GM18867 (cell line): ENCODE measurements at regions not wholly inside any gene's neighbourhood (a gene's known extent, or its start where the extent isn't known, plus 50 kb on each side); places are given as distances from the start of the nearest gene placed in this dataset.
"Not testable (repeated sequence)": the region's sequence is repeated elsewhere in the genome, so short reads cannot be mapped to it uniquely, and the experiment has no call there.

Experiments used
- ATAC-seq: cut with Tn5 transposase; IDR thresholded peaks from one replicate; pipeline ENCODE4 v1.9.1; 2021; ENCODE audit warnings: mild to moderate bottlenecking, moderate library complexity; ENCODE audit not compliant: unreplicated experiment

DNA sequence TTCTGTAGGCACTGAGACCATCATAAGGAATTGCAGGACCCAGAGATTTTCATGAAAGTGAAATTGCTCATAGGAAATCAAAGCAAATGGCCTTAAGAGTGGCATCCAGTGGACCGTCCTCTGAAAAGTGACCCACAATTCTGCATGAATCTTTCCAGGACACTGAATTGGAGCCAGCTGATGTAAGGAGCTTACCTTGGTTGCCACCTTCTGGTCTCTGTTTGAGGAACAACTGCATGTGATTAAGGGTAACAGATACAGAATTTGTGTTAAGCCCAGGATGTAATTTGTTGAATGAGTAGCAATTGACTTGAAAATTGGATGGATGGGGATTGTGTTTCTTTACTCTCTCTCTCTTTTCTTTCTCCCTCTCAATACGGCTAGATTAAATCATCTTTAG is 49.9 kb upstream of the GAS1 start:
- no peak for ATAC-seq

DNA sequence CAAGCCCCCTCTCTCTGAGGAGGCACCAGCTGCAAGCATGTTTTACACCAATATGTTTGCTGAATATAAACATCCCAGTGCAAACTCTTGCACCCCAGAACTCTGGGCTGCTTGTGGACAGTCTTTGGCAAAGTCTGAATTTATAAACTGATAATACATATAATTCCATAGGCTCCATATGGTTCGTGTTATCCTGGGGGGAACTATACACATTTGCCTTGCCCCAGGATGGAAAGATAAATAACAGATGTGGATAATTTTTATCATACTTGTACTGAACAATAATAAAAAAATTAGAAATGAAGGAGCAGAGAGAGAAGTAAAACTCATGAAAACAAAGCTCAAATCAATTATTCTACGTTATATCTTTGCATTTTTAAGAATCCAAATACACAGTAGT is 50.6 kb upstream of the GAS1 start:
- ATAC-seq: no peak

DNA sequence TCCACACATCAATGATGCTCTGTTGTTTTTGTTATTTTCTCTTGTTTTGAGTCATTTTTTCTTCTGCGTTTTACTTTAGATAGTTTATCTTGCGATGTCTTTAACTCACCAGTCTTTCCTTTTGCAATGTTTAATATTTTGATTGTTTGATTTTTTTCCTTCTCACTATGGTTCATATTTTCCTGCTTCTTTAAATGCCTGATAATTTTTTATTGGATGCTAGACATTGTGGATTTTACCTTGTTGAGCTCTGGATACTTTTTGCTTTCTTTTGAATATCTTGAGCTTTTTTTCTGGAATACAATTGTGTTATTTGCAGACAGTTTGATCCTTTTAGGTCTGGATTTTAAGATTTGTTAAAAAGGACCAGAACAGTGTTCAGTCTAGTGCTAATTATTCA is 55.2 kb upstream of the GAS1 start:
- ATAC-seq: no peak

DNA sequence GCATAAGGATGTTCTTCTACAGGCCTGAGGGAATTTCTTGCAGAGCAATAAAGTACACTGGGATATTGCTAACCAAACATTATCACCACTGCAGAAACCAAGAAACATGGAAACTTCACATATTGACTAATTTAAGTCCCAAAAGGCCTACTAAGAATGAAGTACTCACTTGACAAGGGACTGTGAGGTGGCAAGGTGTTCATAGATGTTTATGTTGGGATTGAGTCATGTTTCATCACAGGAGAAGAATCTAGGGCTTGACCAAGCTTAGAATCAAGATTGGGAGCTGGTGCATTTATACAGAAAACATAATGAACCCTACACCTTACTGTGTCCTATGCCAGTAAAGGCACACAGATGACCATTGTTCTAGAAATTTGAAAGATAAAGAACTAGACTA is 56.7 kb upstream of the GAS1 start:
- ATAC-seq: no peak

DNA sequence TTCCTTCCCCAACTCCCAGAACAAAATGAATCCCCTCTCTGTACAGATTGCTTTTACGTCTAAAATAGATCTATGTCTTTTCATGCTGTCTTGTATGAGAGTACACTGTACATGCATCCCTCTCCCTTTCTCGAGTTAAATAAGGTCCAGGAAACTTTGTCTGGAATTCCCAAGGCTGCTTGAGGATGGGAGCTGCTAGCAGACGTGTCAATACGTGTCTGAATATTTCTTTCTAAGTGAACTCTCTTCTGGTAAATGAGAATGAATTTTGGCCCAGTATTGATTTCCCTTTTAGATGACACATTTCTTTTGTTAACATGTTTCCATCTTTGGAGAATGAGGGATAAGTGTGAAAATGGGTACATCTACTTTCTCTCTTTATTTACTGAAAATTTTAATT is 59.6 kb upstream of the GAS1 start:
- ATAC-seq: no peak

DNA sequence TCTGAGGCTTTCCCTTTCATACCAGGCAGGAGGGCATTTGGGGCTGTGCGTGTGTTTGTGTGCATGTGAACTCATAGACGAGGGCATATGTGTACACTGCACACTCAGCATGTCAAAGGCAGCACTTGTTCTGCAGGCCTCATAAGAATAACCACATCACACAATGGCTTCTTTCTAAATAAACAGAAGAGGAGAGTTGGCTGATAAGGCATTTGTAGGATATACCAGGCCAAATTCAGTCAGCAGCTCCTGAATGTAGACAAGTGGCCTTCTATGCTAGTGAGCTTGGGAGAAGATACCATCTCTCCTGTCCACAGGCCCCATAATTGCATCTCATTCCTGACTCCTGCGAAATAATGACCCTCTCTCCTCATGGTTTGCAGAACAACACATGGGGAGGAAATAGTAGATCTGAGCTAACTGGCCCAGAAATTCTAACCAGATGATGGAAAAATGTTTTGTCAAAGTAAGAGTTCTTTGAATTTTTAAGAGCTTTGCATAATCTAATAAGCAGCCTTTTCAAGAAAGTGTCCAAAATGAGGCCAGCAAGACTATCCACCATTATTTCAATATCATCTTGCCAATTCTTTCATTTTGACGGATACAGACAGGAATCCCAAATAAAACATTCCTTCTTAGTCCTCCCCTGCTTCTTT is 60.5 kb upstream of the GAS1 start:
- no peak for ATAC-seq

DNA sequence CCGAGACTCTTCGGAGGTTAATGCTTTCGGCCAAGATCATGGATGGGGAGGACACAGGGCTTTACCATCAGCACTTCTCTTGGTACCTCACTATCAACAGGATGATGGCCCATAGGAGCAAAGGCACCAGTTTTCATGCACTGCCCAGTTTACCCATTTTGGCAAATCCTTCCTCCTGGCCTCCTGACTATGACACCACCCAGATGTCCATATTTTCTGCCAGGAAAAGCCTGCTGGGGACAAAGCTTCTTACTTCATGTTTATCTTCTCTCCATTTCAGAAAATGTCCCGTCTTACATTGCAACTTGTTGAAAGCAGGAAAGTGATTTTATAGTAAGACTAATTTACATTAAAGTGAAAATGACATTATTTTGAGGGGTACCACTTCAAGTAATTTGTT is 61.4 kb upstream of the GAS1 start:
- ATAC-seq: no peak

DNA sequence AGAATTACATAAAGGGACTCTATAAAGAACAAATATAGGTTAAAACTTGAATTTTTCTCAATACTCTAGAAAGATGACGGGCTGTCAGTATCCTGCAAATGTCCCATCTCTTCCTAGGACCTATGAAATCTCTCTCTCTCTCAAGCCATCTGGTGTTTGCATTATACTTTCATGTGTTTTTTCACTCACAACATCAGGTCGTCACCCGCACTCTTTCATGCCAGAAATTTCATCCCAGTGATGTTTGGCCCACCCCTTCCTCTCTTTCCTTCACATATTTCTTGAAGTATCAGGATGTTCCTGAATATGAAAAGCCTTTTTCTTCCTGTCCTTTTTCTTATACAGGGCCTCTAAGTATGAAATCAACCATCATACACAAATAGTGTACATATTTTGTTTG is 63.3 kb upstream of the GAS1 start:
- no peak for ATAC-seq

DNA sequence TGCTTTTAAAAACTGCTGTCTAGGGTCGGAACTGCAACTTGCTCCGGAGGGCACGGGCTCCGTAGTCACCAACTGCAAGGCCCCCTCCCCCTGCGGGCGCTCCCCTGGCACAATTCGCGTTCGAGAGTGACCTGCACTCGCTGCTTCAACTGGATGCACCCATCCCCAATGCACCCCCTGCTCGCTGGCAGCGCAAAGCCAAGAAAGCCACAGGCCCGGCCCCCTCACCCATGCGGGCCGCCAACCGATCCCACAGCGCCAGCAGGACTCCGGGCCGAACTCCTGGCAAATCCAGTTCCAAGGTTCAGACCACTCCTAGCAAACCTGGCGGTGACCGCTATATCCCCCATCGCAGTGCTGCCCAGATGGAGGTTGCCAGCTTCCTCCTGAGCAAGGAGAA is 64.2 kb upstream of the GAS1 start:
- no peak for ATAC-seq

DNA sequence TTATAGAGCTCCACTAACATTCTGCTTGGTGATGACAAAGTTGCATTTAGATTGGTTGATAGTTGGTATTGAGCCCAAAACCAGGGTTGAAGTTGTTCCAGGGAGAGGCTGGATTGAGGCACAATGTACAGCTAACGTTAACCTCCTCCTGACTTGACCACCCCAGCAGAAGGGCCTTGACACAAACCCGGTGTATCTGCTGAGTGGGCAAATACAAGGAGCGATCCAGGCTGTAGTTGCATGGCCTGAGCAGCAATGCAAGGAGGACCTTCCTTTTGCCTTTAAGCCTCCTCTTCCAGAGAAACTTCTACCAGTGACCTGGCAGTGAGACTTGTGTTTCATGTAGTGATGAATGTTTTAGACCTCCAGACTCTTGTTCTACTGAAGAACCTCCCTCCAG is 66.2 kb upstream of the GAS1 start:
- no peak for ATAC-seq

DNA sequence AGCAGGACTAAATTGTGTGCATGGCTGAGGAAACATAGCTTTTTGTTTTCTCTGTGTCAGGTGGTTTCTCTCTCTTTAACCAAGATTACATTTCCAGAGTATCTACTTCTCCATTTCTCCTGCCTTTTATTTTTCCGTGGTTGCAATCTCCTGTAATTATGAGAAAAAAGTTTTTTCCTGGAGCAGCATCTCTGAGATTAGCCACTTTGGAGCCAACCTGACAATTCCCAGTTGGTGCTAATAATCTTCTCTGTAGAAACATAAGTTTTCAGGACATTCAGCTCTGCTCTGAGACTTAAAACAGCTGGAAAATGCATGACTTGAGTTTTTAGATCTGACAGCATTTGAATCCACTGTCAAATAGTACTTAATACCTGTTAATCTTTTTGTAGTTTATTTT is 67.1 kb upstream of the GAS1 start:
- ATAC-seq: no peak

DNA sequence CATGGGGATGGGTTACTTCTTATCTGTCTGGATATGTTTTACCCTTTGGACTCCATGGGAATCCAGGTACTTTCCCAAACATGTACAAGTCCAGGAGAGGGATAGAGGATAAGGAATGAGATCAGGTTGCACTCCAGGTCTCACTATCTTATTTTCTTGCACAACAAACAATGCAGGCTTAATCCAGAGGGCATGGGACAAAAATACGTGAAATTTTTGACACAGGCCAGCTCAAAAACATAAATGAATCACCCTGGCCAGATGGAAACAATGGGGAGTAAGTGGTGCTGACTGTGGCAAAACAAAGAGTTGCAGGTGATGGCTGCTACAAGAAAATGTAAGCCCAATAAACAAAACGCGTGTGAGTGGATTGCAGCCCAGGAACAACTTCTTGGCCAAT is 69.4 kb upstream of the GAS1 start:
- ATAC-seq: no peak

DNA sequence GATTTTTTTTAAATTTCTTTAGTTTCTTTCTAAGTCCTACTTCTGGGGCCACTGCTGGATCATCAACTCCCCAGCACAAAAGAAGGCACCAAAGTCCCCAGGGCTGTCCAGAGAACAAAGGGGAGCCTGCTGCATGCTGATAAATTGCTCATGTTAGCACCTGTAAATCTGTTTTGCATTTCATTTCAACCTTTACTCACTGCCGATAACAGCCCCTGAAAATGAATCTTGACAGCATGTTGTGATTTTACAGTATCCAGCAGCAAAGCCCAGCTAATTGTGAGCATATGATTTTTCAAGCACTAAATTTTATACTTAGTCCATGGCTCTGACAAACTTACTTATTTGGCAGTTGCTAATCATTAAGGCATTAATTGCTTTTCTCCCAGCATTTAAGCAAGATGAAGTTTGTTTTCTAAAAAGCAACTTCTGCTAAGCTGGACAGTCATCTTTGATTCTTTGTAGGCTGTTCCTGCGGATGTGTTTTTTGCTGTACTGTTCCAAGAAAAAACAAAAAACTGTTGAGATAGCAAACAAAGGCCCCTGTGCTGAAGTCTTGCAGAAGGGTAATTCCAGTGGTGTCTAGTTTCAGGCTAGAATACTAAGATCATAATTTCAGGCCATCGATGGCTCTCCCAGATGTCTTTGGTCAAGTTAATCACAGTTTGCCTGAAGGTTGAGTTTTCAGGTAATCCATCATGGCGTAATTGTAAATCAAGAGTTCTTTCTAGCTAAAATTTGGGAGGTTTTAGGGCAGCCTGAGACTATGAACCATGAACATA is 73.1 kb upstream of the GAS1 start:
- ATAC-seq: no peak

DNA sequence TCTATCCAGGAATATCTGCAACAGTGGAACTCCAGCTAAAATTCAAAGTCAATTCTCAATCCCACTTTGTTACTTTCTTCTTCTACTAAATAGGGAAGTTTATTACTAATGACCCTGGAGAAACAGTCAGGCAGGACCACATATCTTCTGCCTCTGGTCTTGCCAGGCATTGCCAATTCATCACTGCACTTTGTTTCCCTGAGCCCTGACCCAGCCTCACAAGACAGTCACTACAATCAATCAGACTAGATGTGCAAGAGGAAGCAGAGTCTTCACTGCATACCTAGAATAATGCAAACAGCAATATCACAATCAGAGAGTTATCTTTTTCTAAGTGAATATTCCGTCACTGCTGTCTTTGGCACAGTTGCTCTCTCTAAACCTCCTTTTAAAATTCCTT is 74.9 kb upstream of the GAS1 start:
- ATAC-seq: no peak

DNA sequence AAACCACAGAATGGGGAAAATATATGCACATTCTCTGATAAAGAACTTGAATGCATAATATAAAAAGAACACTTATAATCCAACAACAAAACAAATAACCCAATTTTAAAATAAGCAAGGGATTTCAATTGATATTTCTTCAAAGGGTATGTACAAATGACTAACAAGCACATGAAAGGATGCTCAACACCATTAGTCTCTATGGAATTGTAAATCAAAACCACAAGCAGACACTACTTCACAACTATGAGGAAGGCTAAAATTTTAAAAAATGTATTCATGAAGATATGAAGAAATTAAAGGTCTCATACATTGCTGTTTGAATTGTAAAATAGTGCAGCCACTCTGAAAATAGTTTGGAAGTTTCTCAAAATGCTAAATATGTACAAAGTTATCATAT is 78.9 kb upstream of the GAS1 start:
- no peak for ATAC-seq

DNA sequence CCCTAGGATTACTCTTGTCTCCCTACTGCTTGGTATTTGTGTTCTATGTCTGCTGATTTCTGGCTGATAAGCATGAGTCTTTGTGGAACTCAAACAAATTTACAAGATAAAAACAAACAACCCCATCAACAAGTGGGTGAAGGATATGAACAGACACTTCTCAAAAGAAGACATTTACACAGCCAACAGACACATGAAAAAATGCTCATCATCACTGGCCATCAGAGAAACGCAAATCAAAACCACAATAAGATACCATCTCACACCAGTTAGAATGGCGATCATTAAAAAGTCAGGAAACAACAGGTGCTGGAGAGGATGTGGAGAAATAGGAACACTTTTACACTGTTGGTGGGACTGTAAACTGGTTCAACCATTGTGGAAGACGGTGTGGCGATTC is 81.5 kb upstream of the GAS1 start:
- ATAC-seq: not testable (repeated sequence)

DNA sequence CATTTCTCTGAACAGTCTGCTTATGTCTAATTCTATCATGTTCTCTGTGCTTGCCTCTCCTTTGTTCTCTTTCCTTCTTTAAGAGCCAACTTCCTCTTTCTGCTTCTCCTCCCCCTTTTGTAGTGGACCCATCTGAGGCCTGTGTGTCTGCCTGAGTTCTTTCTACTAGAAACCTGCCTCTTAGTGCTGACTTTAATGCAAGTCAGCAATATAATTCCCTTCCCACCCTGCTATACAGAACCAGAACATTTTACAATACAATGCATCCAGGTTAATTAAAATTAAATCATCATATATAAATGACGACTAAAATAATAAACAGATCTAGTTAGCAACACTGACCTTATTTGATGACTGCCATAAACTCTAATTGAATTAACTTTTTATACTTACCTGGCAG is 82.6 kb upstream of the GAS1 start:
- ATAC-seq: no peak

DNA sequence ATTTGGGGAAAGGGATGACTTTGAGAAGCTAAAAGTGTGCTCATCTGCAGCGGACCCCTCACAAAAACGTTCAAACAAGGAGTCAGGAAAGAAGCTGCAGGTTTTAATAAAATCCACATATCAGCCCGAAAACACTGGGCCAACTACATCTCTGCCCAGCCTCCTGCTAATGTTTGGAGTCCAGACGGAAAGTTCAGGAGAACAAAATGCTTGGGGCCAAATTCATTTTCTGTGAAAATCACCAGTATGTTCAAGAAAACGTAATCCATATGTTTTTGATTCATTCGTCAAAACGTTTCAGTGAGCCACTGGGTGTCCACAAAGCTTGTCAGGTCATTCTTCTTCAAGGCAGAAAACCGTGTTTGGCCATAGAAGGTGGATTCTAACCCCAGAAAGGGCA is 87.5 kb upstream of the GAS1 start:
- ATAC-seq: no peak

DNA sequence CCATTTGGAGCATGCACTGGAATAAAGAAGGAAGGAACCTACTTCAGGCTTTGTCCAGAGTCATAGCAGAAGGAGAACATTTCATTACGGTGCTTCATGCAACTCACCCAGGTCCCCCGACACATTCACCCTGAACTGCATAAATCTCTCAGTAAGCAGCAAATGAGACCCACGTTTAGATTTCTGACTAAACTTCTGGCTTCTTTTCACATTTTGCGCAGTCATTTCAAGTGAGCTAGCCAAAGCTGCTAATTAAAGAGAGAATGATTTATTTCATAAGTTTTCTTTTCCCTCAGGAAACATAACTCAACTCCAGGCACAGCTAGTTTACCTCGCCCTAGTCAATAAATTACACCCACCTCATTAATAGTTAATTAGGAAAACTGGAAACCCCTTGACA is 88.6 kb upstream of the GAS1 start:
- ATAC-seq: no peak

DNA sequence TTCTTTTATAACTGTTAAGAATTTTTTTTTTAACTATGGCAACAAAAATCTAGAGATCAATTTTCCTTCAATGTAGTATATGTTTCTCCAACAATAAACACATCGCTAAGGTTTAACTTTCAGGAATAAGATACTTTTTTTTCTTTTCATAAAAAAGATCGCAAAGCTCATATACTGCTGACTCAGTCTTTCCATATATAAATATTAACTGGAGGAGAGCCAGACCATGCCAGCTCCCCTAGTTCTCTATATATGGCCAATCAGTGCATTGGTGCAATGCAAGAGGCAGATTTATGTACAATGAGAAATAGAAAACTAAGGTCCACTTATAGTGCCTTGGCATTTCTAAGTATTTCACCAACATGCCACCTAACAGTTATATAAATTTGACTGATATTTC is 89.2 kb upstream of the GAS1 start:
- ATAC-seq: no peak

DNA sequence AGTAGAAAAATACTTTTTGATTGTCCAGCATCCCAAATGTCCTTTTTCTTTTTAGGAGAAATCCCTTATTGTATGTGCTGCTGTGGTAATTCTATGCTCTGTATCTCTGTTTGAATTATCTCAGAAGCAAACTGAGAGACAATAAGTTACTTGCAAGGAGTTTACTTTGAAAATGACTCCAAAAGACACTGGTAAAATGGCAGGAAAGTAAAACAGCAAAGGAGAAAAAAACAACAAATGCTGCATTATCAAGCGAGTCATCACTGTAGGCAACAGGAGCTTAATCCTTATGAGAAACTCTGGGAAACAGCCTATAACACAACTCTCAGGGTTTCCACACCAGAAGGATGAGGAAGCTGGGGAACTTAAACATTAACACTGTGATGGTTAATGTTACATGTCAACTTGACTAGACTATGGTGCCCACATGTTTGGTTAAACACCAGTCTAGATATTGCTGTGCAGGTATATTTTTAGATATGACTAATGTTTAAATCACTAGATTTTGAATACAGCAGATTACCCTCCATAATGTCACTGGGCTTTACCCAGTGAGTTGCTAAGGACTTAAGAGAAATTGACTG is 92.6 kb upstream of the GAS1 start:
- ATAC-seq: no peak

DNA sequence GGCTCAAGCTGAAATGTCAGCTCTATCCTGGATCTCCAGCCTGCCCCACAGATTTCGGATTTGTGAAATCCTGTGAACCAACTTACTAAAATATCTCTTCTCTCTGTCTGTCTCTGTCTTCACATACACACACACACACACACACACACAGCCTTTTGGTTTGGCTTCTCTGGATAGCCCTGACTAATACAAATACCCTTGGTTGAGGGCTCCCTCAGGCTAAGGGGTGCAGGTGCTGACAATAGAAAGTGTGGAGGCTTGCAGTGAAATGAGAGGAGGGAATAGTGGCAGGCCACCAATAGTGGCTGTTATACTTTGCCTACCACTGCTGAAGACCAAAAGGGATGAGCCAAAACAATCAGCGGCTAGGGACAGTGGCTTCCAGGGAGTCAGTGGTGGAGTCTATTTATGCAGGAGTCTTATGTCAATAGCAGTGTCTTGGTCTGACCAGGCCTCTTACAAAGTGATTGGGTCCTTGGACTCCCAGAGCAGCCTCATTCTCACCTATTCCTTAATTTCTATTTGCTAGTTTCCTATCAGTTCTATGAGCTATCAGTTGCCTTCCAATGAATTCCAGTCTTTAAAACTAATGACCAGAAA is 93.2 kb upstream of the GAS1 start:
- ATAC-seq: no peak
